ENCODE measurements at regions not wholly inside any gene's neighbourhood (a gene's known extent, or its start where the extent isn't known, plus 50 kb on each side); places are given as distances from the start of the nearest gene placed in this dataset.
A peak's percentile ranks its signal among the peaks of the same experiment; 100 is the strongest.

DNA sequence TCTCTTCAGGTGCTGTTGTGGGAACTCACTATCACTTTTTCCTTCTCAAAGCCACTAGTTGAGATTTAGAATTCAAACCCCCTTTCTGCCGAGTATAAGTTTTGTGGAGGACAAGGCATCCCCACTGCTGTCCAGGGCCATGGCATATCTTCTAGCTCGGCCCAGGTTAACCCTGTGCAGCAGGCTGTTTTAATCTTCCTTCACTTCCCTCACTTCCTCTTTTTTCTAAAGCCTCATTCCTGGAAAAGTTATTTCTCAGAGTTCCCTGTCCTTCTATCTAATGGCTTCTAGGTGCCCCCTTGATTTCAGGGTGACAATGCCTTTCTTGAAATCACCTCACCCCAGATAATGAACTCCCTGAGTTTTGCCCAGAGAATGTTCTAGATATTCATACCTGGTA is 222.3 kb downstream of the SNX10 start:
- DNase-seq (ENCODE audit: low spot score) = no peak

DNA sequence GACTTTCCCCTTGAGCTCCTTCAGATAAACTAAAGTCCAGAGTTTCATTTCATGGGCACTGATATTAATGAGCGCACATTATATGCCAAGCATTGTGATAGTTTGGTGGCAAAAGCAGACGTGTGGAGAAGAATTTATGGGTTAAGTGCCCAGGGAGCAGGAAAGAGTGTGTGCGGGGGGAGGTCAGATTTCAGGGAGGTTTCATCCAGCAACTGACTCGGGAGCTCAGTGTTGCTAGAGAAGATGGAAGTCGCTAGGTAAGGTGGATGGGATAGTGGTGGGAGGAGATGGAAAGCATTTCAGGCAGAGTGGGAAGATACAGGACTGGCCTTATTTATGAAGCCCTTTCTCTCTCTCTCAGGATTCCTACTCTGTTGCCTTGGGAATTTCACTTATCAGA is 223.0 kb downstream of the SNX10 start:
- no peak for DNase-seq (ENCODE audit: low spot score)

DNA sequence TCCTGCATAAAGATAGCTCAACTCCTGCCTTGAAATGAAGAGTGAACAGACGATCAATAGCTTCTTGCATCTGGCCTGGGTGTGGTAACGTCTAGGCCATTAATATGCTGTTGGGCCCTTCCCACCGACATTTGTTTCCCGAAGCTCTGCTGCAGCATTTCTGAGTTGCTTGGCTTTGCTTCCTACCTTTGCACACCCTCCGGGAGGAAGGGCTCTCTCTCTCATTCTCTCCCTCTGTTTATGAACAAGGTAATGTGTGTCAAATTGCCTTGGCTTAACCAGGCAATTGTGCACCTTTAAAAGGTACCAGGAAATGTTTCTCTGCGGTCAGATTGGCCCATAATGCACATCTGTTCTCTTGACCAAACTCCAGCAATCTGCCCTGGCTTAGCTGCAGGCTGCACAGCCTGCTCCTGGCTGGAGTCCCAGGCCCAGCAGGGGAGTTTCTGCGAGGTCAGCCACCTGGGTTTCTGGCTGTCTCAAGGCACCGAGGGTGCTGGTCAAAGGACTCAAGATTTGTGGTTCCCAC is 223.7 kb downstream of the SNX10 start:
- DNase-seq (ENCODE audit: low spot score) = no peak

DNA sequence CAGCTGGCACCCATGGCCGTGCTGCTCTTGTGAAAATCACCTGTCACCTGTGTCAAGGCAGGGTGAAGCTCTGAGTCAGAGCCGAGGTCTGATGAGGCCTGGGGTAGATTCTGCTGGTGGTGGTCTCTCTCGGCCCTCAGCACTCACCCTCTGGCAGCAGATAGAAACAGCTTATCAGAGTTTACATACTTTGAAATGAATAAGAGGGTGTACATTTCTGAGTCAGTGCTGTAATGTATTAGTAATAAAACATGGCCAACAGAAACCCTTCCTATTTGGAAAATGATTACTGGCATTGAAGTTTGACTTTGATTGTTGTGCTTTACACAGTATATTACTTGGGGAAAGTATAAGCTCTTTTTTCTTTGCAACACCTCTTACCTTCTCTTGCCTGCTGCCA is 228.8 kb downstream of the SNX10 start:
- no peak for DNase-seq (ENCODE audit: low spot score)

DNA sequence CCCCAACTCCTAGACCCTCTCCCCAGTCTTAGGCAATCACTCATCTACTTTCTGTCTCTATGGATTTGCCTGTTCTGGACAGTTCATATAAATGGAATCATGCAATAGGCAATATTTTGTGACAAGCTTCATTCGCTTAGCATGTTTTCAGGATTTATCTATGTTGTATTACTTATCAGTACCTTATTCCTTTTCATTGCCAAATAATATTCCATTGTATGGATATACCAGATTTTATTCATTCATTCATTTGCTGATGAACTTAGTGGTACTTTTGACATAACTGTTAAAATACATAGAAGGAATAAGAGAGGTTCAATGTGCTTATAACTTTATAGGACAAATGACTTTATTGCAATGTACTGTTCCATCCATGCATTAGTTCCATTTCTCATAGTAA is 231.0 kb downstream of the SNX10 start:
- no peak for DNase-seq (ENCODE audit: low spot score)

DNA sequence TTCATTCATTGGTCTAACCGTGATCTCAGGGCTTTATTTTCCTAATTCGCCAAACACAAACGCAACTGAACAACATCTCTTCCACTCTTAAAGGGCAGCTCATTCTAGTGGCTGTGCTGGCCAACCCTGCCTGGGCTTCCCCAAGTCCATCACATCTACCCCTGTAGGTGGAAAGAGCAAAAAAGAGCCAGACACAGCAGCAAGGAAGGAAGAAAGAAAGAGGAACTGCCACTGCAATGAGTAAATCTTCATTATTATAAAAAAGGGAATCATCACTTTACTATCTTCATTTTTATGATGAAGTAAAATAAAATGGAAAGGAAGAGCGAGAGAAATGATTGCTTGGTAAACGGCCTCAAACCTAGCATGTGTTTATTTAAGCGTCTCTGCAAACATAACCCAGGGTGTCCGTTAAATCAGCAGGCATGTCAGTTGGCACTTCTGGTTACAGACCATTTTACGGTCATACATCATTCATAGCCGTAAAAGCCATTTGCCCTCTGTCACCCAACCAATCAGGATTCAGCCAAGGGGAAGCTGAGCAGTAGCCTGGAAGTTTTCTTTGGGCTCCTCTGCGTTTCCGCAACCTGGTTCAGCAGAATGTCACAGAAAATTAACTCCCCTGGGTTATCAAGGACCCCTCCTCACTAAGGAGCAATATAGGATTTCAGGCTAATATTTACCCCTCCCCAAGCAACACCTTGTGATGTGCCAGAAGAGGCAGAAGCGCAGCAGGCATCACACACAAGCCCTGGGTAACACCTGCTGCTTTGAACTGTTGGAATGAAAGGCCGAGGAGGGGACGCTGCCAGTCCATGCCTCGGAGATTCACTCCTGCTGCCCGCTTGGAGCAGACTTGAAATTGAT is 234.0 kb downstream of the SNX10 start:
- DNase-seq (ENCODE audit: low spot score) = no peak

DNA sequence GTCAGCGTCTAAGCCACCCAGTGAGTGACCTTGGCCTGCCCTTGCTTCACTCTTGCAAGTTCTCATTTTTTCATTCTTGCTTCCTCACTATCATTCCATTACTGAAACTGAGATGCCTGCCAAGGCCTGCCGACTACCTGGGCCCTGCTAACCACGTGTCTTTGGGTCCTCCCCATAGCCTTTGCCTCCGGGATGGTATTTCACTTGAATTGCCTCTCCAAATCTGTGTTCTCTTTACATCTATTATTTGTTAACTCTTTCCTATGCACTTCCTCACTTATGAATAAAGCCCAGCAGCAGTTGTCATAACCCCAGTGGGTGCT is 234.6 kb downstream of the SNX10 start:
- no peak for DNase-seq (ENCODE audit: low spot score)

DNA sequence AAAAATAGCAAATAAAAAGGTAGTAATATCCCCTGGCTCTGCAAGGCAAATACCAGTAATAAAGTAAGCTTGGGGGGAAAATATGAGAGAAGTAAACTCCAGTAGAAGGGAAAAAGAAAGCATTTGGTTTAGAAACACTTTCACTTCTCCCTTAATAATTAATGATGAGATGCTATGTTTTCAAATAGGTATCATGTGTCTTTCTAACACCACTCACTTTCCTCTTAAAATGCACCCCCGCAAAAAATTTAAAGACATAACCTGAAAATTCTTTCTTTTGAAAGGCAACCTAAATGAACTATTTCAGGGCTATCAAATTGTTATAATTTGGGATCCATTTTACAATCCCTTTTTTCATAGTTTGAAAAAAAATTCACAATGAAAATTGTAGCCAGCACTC is 240.3 kb downstream of the SNX10 start:
- DNase-seq (ENCODE audit: low spot score) = no peak

DNA sequence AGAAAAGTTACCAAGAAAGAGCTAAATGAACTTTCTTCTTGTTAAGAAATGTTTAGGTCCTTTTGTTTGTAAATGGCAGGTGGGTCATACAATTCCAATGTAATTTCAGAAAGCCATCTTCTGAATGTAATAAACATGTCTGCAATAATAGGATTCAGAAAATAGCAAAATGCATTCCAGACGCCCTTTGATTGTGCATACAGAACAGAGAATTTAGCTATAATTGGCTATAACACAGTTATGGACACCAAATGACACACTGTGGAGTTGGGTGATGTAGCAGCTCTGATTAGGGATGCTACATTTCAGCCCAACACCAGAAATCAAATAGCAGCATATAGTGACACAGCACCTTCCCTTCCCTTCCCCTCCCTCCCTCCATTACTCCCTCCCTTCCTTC is 240.8 kb downstream of the SNX10 start:
- no peak for DNase-seq (ENCODE audit: low spot score)

DNA sequence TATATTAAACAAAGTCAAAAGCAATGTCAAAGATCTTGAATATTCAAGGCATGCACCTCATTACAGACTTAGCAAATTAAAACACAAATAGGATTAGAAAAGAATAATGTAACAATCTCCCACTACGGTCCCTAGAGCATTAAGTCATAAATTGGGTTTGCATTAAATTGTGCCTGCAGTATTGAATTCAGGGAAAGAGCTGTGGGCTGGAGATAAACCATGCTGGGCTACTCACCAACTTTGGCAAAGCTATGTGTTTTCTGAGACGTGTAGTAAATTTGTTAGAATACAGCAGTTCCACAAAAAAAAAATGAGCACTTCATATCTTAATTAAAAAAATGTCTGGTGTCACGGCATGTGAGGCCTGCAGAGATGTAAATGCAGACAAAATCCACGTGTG is 241.6 kb downstream of the SNX10 start:
- DNase-seq (ENCODE audit: low spot score) = no peak

DNA sequence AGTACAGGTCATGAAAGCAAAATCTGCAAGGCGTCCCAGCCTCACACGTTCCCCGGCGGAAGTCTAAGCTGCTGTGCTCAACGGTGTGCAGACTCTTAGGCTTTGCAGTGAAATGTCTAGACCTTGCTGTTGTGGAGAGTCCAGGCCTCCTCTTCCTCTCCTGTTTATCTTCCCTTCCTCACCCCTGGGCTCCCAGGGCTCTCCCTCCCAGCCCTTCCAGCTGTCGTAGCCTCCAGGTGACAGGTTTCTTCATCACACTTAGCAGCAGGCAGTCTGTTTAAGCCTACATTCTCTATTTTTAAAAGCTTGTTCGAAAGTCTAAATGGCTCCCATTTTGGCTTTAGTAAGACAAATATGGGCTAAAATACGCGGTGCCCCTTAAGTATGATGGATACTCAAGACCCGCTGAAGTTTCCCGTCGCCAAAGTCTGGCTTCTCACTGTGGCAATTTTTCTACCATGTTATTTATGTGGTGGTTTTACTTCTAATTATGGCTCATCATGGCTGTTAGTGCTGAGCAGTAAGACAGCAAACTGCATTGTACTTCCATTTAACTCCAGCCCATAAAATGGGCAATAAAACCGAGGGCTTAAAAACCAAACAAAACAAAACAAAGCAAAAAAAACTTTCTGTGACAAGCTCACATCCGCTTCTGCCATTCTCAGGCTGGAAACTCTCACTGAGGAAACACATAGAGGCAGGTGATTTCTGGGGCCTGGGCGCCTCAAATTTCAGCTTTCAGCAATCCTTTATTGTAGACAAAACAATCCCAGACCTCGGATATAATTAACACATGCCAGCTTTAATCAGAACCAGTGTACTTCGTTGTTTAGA is 243.2 kb downstream of the SNX10 start:
- no peak for DNase-seq (ENCODE audit: low spot score)

DNA sequence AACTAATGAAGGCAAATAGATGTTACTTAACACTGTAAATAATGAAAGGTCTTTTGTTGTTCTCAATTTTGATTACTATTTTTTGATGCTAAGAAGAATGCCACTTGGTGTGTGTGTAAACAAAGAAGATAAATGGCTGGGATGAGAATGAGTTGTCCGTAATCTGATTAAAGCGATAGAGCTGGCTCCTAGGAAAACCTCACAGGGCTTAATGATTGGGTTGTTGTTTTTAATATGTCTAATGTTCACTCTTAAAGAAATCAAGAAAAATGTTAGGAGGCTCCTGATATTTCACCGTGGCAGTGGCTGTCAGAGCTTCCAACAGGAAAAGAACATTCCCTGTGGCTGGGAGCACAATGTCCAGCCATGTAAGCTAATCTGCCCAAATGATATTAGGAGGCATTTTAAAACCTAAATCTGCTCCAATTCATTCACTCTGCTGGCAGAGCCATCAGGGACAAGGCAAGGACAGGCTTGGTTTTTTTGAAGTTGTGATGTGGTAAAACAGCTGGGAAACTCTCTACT is 243.9 kb downstream of the SNX10 start:
- peak; percentile 51 for DNase-seq (ENCODE audit: low spot score)

DNA sequence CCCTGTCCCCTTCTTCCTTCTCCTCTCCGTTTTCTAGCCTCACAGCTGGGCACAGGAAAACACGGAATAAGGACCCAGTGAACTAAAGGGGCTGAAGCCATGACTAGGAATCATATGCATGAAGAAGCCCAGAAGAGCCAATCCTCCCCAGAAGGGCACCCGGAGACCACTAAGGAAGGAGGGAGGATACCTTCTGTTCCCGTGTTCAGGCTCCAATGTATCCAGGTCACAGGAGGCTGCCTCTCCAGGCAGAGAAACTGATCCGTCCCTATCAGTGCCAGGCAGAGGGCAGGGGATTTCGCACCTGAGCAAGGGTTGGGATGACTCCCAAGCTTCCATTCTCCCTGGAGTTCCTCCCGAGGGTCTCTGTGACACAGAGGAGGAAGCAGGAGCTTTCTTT is 246.6 kb downstream of the SNX10 start:
- DNase-seq (ENCODE audit: low spot score) = no peak

DNA sequence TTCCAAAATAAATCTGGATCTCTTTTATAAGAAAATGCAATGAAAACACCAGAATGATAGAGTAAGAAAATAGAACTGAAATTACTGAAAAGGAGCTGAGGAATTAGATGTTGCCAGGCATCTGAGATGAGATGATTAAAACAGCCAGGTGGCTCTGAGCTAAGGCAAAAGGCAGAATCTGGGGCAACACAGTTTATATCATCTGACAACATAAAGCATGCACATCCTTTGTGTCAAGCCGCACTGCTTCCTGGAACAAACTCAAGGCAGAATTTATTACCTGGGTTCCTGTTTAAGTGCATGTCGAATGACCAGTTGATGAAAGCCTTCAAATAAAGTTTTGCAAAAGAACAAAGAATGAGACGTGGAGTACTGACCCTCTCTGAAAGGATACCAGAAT is 247.0 kb downstream of the SNX10 start:
- no peak for DNase-seq (ENCODE audit: low spot score)

DNA sequence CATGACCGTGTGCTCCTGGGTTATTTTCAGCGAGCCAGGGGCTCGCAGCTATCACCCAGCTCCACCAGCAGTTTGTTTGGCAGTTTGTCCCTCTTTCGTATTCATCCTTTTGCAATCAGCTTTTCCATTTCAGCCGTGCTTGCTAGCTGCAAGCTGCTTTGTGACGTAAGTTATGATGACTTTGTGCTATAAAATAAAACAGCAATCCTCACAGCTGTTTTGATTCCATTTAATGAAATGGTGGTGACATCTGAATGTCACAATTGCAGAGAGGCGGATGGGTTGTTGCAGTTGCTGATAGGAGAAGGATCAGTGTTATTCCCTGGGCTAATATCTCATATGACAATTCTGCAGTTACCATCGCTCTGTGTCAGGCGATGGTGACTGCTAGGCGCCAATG is 251.7 kb downstream of the SNX10 start:
- no peak for DNase-seq (ENCODE audit: low spot score)

DNA sequence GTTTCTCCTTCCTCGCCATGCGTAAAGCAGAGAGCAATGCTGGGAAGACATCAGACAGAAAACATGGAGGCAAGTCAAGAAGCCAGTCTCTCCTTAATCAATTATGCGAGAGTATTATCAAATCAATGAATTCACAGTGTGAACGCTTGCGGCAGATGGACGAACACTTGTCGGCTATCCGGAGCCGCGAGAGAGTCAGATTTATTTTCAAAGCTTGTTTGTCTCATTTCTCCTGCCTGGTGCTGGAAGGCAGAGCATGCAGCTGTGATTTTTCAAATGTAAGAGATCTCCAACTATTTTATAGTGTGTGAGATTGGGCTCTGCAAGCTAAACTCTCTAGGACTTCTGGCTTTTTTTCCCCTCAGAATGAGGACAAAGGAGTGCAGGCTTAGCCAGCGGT is 252.3 kb downstream of the SNX10 start:
- DNase-seq (ENCODE audit: low spot score) = no peak

DNA sequence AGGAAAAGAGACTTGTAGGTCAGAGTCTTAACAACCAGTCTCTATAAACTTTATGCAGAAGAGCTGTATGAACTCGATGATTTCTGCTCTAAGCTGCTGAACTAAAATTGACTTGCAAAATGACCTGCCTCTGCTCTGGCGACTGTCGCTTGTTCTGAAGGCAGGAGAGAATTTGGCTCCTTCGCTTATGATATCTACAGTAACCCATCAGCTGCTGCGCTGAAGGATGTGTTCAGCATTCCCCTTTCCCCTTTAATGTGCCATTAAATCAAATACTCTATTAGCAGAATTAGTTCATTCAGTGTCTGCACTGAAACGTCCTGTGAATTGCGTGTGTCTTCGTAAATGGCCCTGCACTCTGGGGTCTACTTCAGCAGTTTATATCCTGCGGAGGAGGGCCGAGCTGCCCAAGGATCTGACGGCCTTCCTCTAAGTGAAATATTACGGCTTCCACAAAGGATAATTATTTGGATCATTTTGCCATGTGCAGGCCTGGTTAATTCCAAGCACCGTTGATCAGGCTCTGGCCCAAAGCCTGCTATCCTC is 254.9 kb downstream of the SNX10 start:
- DNase-seq (ENCODE audit: low spot score) = no peak

DNA sequence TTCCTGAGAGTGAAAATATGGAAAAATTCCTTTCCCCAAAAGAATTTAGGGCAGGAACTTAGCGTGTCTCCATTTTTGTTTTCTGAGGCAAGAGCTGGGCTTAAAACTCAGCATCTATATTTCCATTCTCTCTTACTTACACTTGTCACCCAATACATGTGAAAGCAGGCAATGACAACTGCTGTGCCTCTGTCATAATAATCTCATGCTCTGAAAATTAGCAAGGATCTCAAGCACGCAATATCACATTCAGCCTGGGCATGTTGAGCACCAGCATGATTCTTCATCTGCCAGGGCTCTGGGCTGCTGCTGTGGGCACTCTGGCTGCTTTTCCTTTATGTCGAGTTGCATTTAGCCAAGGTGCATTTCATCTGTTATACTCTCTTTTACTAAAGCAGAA is 255.5 kb downstream of the SNX10 start:
- DNase-seq (ENCODE audit: low spot score) = no peak

DNA sequence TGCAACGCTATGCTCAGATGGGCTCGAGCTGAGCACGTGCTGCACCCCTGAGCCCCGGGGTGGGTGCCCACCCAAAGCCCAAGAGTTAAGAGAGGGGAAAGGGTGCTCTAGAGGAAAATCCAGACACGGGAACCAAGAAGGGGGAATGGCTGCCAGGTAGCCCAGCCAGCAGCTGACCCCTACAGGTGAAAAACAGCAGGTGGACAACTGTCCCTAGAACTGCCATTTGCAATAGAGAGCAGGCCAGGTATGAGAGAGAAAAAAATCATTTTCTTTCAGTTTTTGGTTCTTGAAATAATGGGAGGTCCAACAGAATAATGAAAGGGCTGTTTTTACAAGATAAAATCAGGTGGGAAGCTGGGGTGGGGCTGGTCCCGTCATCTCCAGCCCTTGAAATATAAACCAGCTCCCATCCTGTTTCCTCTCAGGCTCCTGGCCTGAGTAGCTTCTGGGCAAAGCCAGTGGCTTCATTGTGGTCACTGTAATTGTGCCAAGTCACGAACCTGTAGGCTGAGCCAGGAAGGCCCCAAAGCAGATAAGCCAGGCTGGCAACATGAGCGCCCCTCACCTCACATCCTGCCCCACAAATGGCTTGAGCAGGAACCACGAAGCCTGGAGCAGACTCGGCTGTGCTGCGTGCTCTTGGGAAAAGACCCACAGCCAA is 257.8 kb downstream of the SNX10 start:
- no peak for DNase-seq (ENCODE audit: low spot score)

DNA sequence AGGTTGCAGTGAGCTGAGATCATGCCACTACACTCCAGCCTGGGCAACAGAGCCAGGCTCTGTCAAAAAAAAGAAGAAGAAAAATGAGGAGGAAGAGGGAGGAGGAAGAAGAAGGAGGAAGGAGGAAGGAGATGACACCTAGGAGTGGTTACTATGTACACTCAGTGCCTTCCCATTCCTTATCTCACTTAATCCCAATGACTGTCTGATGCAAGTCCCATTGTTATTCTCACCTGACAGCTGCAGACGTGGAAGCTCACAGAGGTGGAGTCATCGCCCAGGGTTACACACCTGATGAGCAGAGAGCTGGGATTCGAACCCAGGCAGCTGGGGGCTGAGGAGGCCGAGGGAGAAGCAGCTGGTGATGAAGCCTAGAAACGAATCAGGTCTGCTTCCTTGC is 258.8 kb downstream of the SNX10 start:
- no peak for DNase-seq (ENCODE audit: low spot score)

DNA sequence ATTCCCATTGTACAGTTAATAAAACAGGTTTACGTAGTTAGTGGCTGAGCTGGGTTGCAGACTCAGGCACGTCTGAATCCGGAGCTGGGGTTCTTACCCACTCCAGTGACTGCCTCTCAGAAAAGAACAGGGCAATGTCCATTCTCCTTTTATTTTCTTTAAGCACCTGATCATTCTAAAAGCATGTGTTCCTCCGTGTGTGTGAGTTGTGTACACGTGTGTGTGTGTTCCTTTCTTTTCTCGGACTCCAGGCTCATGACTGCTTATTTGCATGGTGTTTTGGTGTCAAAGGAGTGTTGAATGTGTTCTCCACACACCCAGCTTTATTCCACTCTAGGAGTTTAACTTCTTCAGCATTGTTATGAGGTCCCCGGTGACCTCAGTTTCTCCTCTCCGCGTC is 260.1 kb downstream of the SNX10 start:
- DNase-seq (ENCODE audit: low spot score) = no peak

DNA sequence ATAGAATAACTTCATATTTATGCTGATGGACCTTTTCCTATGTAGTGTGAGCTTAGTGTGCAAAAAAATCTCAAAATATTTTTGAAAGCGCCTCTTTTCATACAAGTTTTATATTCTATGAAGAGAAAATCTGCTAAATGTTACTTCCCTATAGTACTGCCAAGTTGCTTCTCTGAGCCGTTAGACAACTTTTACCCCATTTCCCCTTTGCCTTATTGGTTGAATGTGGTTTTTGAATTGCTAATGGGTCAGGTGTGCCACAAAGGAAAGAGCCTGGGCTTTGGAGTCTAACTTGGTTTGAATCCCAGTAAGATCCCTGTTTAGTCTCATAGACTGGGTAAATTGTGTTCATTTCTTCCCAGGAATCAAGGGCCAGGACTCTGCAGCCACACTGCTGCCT is 261.5 kb downstream of the SNX10 start:
- no peak for DNase-seq (ENCODE audit: low spot score)
